Peyer's patch (tissue), 4 donors: ENCODE measurements at regions not wholly inside any gene's neighbourhood (a gene's known extent, or its start where the extent isn't known, plus 50 kb on each side); places are given as distances from the start of the nearest gene placed in this dataset.

Experiments used
- DNase-seq, 3 donors: peaks; one replicate each; pipeline ENCODE4 v3.0.0-alpha.2; 2017 to 2019
- H3K27ac ChIP-seq, 4 donors: fragments of 200-600 bp; sonication (generic); one replicate each; pipeline ENCODE4 v1.5.1; 2016 to 2019
- H3K27me3 ChIP-seq, 2 donors: fragments of 200-600 bp; sonication (generic); one replicate each; pipeline ENCODE4 v1.5.1; 2019
- H3K36me3 ChIP-seq, 3 donors: fragments of 200-600 bp; sonication (generic); one replicate each; pipeline ENCODE4 v1.5.1; 2016 to 2019
- H3K4me1 ChIP-seq, 4 donors: fragments of 200-600 bp; sonication (generic); one replicate each; pipeline ENCODE4 v1.5.1; 2016 to 2019
- H3K4me3 ChIP-seq, 4 donors: fragments of 200-600 bp; sonication (generic); 1 replicate in 3 of 4; 2 replicates in 1 of 4; pipeline ENCODE4 v1.5.1; 2016 to 2019; ENCODE audit warnings: mild to moderate bottlenecking in 1 of 4
- H3K9me3 ChIP-seq, 4 donors: fragments of 200-600 bp; sonication (generic); one replicate each; pipeline ENCODE4 v1.5.1; 2016 to 2019; ENCODE audit warnings: mild to moderate bottlenecking in 1 of 4
- POLR2A ChIP-seq, 2 donors: fragments of 450-650 bp; IDR thresholded peaks; one replicate each; pipeline ENCODE4 v1.5.1; 2017; ENCODE audit warnings: antibody characterized with exemption in 2 of 2, mild to moderate bottlenecking in 2 of 2, moderate library complexity in 2 of 2
- TF ChIP-seq, protein P1 (sequence below), 6 experiments: fragments of 450-650 bp in 4 of 6; fragments of 200-600 bp in 2 of 6; sonication (generic) in 1 of 6; IDR thresholded peaks; one replicate each; pipeline ENCODE4 v1.5.1; 2017 to 2019; ENCODE audit warnings: antibody characterized with exemption in 6 of 6, mild to moderate bottlenecking in 3 of 6, moderate library complexity in 1 of 6

DNA sequence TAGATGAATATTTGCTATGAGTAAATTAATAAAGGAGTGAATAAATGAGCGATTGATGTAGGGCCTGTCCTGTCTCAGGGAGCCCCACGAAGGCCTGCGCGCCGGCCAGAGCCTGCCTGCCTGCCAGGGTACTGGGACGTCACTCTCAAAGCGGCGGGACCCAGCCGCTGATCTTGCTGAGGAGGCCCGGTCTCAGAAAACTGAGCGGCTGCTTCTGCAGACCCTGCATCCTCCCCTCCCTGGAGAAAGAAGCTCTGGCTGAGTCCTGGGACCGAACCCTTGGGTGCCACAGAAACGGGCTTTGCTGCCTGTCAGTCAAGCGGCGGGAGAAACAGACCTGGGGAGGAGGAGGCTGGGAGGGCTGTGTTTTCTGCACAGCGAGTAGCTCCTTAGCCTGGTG lies 91.6 kb upstream of the B3GAT1 start:
- Histone ChIP-seq H3K36me3 (no peaks in the 10 kb centered on the region), H3K9me3 (no peaks in the 10 kb centered on the region), H3K4me1 (no peaks in the 10 kb centered on the region), H3K27me3 (no peaks in the 10 kb centered on the region), H3K27ac (no peak overlapping the region), H3K4me3 (no peak overlapping the region)
- peak in 2 of 3 donors; percentile 22 to 29 for DNase-seq
- TF ChIP-seq, protein P1, sequence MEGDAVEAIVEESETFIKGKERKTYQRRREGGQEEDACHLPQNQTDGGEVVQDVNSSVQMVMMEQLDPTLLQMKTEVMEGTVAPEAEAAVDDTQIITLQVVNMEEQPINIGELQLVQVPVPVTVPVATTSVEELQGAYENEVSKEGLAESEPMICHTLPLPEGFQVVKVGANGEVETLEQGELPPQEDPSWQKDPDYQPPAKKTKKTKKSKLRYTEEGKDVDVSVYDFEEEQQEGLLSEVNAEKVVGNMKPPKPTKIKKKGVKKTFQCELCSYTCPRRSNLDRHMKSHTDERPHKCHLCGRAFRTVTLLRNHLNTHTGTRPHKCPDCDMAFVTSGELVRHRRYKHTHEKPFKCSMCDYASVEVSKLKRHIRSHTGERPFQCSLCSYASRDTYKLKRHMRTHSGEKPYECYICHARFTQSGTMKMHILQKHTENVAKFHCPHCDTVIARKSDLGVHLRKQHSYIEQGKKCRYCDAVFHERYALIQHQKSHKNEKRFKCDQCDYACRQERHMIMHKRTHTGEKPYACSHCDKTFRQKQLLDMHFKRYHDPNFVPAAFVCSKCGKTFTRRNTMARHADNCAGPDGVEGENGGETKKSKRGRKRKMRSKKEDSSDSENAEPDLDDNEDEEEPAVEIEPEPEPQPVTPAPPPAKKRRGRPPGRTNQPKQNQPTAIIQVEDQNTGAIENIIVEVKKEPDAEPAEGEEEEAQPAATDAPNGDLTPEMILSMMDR (IDR thresholded peaks at IDR 0.05), result no peak
- no peak for TF ChIP-seq POLR2A (IDR thresholded peaks at IDR 0.05)

- H3K4me1 ChIP-seq, result no peaks in the 10 kb centered on the region
- no peak overlapping the region for H3K4me3 ChIP-seq
- no peaks in the 10 kb centered on the region for H3K36me3 ChIP-seq
- peak; percentile 10 to 39 (median 34) for DNase-seq
- TF ChIP-seq POLR2A (IDR thresholded peaks at IDR 0.05), result no peak
- TF ChIP-seq, protein P1 (IDR thresholded peaks at IDR 0.05), result no peak
- no peak overlapping the region for H3K27ac ChIP-seq
- no peaks in the 10 kb centered on the region for H3K9me3 ChIP-seq
- H3K27me3 ChIP-seq, result no peaks in the 10 kb centered on the region
Observed at GRCh38 chr11:134503100-134503499, 91.1 kb upstream of the B3GAT1 start.

DNA sequence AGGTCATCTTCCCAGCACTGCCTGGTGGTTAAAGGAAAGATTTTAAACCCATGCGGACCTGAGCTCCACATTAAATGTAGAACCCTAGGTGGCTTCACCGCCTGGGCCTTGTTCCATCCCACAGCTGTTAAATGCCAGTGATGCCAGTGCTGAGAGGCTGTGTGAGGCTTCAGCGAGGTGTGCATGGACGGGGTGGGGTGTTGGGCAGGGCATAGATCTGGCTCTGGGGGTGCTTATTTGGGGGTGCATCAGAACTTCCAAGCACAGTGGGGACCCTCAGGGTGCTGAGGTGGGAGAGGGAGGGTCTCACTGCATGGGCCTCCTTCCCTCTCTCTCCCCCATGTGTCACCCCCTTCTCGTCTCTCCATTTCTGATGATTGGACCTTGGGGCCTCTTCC lies 90.1 kb upstream of the B3GAT1 start:
- DNase-seq, result peak in 2 of 3 donors; percentile 6 to 19
- Histone ChIP-seq H3K27ac (no peak overlapping the region), H3K27me3 (no peaks in the 10 kb centered on the region), H3K4me3 (no peak overlapping the region), H3K4me1 (no peaks in the 10 kb centered on the region), H3K9me3 (no peaks in the 10 kb centered on the region), H3K36me3 (no peaks in the 10 kb centered on the region)
- TF ChIP-seq, protein P1 (IDR thresholded peaks at IDR 0.05), result no peak
- no peak for TF ChIP-seq POLR2A (IDR thresholded peaks at IDR 0.05)

GRCh38 chr11:134501406-134502152 lies 89.5 kb upstream of the B3GAT1 start:
- no peak overlapping the region for H3K4me3 ChIP-seq

DNA sequence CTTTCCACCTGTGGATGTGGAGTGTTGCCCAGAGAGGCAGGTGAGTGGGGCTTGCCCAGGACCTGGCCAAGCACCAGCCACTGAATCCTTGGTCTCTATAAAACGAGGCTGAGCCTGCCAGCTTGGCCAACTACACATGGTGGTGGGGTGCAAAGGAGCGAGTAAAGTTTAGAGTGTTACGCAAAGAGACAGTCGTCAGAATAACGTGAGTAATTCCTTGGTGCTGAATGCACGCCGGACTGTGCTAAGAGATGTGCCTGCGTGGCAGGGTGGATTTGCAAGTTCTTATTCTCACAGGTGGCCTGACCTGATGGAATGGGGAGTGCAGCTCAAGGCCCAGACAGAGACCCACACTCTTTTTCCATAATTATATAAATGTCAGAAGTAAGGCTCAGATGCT lies 88.6 kb upstream of the B3GAT1 start:
- no peaks in the 10 kb centered on the region for H3K36me3 ChIP-seq
- no peaks in the 10 kb centered on the region for H3K27me3 ChIP-seq
- no peak overlapping the region for H3K27ac ChIP-seq
- DNase-seq, result peak in 2 of 3 donors; percentile 6 to 37
- no peak for TF ChIP-seq POLR2A (IDR thresholded peaks at IDR 0.05)
- TF ChIP-seq, protein P1 (IDR thresholded peaks at IDR 0.05), result no peak
- H3K4me3 ChIP-seq, result no peak overlapping the region
- H3K9me3 ChIP-seq, result no peaks in the 10 kb centered on the region
- no peaks in the 10 kb centered on the region for H3K4me1 ChIP-seq

More at GRCh38 chr11:134501406-134502152, 89.5 kb upstream of the B3GAT1 start:
- Histone ChIP-seq H3K27ac (no peak overlapping the region), H3K27me3 (no peaks in the 10 kb centered on the region), H3K9me3 (no peaks in the 10 kb centered on the region), H3K4me1 (no peaks in the 10 kb centered on the region), H3K36me3 (no peaks in the 10 kb centered on the region)
- peak in 2 of 3 donors; percentile 22 to 34 for DNase-seq
- no peak for TF ChIP-seq POLR2A (IDR thresholded peaks at IDR 0.05)
- TF ChIP-seq, protein P1 (IDR thresholded peaks at IDR 0.05), result no peak
